Mesothelial cell of epicardium (in vitro differentiated cells): ENCODE measurements at regions not wholly inside any gene's neighbourhood (a gene's known extent, or its start where the extent isn't known, plus 50 kb on each side); places are given as distances from the start of the nearest gene placed in this dataset.

Experiments
- DNase-seq, 2 experiments: peaks; one replicate each; pipeline ENCODE4 v3.0.0; 2021; ENCODE audit warnings: low spot score in 2 of 2; ENCODE audit not compliant: unreplicated experiment in 2 of 2
- H3K27ac Mint-ChIP-seq: 2 replicates; pipeline ENCODE4 v1.8.0; 2021; ENCODE audit warnings: mixed read lengths
- H3K27me3 Mint-ChIP-seq: 2 replicates; pipeline ENCODE4 v1.8.0; 2021; ENCODE audit warnings: low read depth, mixed read lengths
- H3K36me3 Mint-ChIP-seq: 2 replicates; pipeline ENCODE4 v1.8.0; 2021; ENCODE audit warnings: mixed read lengths
- H3K4me1 Mint-ChIP-seq: 2 replicates; pipeline ENCODE4 v1.8.0; 2021; ENCODE audit warnings: mixed read lengths
- H3K4me3 Mint-ChIP-seq: 2 replicates; pipeline ENCODE4 v1.8.0; 2021; ENCODE audit warnings: mild to moderate bottlenecking, moderate library complexity, mixed read lengths
- H3K9me3 Mint-ChIP-seq: 2 replicates; pipeline ENCODE4 v1.8.0; 2021; ENCODE audit warnings: mixed read lengths
- TF ChIP-seq, protein P1 (sequence below): fragments of 200-600 bp; sonication (generic); IDR thresholded peaks from one replicate; pipeline ENCODE4 v1.5.0; 2021; ENCODE audit warnings: antibody characterized with exemption; ENCODE audit not compliant: unreplicated experiment

DNA sequence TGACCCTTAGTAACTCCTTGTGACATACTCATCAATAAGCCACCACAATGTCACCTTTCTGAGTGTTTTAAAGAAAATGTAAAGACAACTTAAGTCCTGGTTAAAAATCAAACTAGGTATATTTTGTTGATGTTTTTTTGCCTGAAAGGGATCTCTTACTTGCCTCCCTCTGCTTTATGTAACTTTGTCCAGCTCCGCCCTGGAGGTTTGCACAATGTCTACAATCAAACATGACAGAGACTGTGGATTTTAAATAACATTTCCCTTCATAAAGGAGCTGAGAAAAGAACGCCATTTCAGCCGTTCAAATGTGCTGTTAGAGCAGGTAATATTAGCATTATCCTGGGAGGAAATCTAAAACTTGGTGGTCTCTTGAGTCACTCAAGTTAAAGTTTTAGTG, 613.9 kb downstream of the SOX5 start:
- H3K9me3 Mint-ChIP-seq: peaks cover 12% of the 10 kb centered on the region
- no peaks in the 10 kb centered on the region for H3K27me3 Mint-ChIP-seq
- H3K4me3 Mint-ChIP-seq: no peak overlapping the region
- TF ChIP-seq, protein P1, sequence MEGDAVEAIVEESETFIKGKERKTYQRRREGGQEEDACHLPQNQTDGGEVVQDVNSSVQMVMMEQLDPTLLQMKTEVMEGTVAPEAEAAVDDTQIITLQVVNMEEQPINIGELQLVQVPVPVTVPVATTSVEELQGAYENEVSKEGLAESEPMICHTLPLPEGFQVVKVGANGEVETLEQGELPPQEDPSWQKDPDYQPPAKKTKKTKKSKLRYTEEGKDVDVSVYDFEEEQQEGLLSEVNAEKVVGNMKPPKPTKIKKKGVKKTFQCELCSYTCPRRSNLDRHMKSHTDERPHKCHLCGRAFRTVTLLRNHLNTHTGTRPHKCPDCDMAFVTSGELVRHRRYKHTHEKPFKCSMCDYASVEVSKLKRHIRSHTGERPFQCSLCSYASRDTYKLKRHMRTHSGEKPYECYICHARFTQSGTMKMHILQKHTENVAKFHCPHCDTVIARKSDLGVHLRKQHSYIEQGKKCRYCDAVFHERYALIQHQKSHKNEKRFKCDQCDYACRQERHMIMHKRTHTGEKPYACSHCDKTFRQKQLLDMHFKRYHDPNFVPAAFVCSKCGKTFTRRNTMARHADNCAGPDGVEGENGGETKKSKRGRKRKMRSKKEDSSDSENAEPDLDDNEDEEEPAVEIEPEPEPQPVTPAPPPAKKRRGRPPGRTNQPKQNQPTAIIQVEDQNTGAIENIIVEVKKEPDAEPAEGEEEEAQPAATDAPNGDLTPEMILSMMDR: no peak
- H3K36me3 Mint-ChIP-seq: no peaks in the 10 kb centered on the region
- no peak overlapping the region for H3K27ac Mint-ChIP-seq
- no peaks in the 10 kb centered on the region for H3K4me1 Mint-ChIP-seq
- DNase-seq: no peak

DNA sequence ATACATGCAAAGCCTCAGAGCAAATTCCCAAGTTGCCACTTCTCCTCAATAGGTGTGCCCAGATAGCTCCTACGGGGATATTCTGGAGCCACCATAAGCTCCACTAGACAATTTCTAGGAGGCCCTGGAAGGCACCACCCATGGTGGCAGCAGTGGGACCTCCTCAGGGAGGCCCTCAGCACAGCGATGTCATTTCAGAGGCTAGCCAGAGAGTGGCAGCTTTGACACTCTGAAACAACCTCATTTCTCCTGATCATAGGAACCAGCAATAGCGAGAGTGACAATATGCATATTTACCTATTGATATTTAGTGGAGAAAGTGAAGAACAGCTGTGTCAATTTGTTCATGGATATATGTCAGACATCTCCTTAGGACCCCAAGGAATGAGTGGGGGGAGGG, 612.3 kb downstream of the SOX5 start:
- no peak overlapping the region for H3K27ac Mint-ChIP-seq
- H3K27me3 Mint-ChIP-seq: no peaks in the 10 kb centered on the region
- no peaks in the 10 kb centered on the region for H3K36me3 Mint-ChIP-seq
- DNase-seq: no peak
- peaks cover 12% of the 10 kb centered on the region for H3K9me3 Mint-ChIP-seq
- H3K4me1 Mint-ChIP-seq: no peaks in the 10 kb centered on the region
- TF ChIP-seq, protein P1: no peak
- H3K4me3 Mint-ChIP-seq: no peak overlapping the region

DNA sequence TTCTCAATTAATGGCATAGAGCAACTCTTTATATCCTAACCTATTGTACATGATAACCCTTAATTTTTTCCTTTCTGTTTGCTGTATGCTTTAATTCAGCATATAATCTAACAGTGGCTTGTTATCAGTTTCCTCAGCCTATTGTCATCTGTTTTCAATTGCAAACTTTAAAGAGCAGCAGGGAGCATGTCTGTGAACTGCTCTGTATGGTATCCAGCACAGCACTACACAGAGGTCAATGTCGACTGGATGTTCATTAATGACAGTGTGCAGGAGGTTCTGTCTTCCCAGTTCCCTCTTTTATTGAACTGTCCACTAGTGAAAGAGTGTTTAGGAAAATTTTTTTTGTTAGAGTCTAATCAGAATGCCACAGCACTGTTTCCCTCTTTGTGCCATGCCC, 609.1 kb downstream of the SOX5 start:
- no peaks in the 10 kb centered on the region for H3K36me3 Mint-ChIP-seq
- no peak for DNase-seq
- TF ChIP-seq, protein P1: no peak
- peaks cover 8% of the 10 kb centered on the region for H3K27me3 Mint-ChIP-seq
- H3K9me3 Mint-ChIP-seq: peaks cover 9% of the 10 kb centered on the region
- no peak overlapping the region for H3K27ac Mint-ChIP-seq
- no peaks in the 10 kb centered on the region for H3K4me1 Mint-ChIP-seq
- no peak overlapping the region for H3K4me3 Mint-ChIP-seq

DNA sequence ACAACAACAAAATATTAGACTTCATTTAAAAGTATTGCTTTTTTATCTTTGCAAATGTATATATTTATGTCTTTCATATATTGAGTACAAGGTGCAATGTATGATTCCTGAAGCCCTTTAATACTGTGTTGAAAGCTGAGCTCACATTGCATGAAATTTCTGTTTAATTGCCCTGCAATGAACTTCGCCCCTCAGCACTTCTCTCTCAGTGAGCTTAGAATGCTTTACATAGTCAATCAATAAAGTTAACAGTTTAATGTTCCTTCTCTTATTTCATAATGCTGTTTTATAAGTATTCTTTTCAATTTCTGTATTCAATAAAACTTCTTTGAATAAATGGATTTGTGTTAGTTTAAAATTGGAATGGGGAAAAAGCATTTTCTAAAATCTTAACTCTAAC, 607.1 kb downstream of the SOX5 start:
- Mint-ChIP-seq H3K27me3 (peaks cover 13% of the 10 kb centered on the region), H3K27ac (no peak overlapping the region), H3K4me3 (no peak overlapping the region), H3K4me1 (no peaks in the 10 kb centered on the region), H3K36me3 (no peaks in the 10 kb centered on the region), H3K9me3 (peaks cover 9% of the 10 kb centered on the region)
- no peak for DNase-seq
- TF ChIP-seq, protein P1: no peak

DNA sequence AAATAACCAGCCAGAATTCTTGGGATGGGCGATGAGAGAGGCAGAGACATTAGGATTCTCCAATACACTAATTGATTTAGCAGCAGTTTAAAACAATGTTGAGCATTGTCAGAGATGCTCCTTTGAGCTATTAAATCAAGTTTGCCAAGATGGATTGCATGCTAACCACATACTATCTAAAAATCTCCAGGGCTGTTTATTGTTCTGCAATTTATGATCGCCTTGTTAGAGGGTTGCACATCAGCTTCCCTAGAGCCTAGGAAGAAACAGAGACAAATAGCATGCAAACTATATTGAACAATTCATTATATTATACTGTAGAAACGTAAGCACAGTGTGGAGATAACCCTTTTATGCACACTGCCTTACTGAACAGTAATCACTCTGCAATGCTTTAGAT, 599.9 kb downstream of the SOX5 start:
- peaks cover 7% of the 10 kb centered on the region for H3K4me1 Mint-ChIP-seq
- no peak overlapping the region for H3K27ac Mint-ChIP-seq
- TF ChIP-seq, protein P1: no peak

DNA sequence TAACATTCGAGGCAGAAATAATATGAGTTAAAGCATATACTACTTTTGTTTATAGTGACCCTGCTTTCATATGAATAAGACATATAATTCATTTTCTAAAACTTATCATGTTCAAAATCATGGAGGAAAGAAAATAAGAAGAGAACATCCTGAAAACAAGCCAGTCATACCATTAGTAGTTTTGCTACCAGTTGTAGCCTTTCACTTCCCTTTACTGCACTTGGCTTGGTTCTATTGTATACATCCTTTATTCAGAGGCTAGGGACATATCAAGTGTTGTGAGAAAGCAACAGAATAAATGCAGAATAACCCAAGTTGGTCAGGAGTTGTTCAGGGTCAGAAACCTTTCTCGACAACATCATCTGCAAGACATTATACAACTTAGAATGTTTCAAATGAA, 598.7 kb downstream of the SOX5 start:
- no peak overlapping the region for H3K4me3 Mint-ChIP-seq
- no peaks in the 10 kb centered on the region for H3K36me3 Mint-ChIP-seq
- H3K27ac Mint-ChIP-seq: no peak overlapping the region
- H3K4me1 Mint-ChIP-seq: peaks cover 7% of the 10 kb centered on the region
- DNase-seq: no peak
- TF ChIP-seq, protein P1: no peak
- no peaks in the 10 kb centered on the region for H3K9me3 Mint-ChIP-seq
- peaks cover 36% of the 10 kb centered on the region for H3K27me3 Mint-ChIP-seq

More for the DNA sequence above, 599.9 kb downstream of the SOX5 start:
- no peaks in the 10 kb centered on the region for H3K9me3 Mint-ChIP-seq
- no peak overlapping the region for H3K4me3 Mint-ChIP-seq
- H3K36me3 Mint-ChIP-seq: no peaks in the 10 kb centered on the region
- DNase-seq: no peak
- H3K27me3 Mint-ChIP-seq: peaks cover 32% of the 10 kb centered on the region
